Body of pancreas (tissue), 4 donors: ENCODE measurements at regions not wholly inside any gene's neighbourhood (a gene's known extent, or its start where the extent isn't known, plus 50 kb on each side); places are given as distances from the start of the nearest gene placed in this dataset.

Experiments used
- POLR2A ChIP-seq, 3 donors: fragments of 450-650 bp; IDR thresholded peaks; one replicate each; pipeline ENCODE4 v1.6.1; 2016; ENCODE audit warnings: antibody characterized with exemption in 3 of 3, mild to moderate bottlenecking in 2 of 3
- TF ChIP-seq, protein P1 (sequence below), 7 experiments: fragments of 450-650 bp in 4 of 7; fragments of 200-600 bp in 3 of 7; sonication (generic) in 3 of 7; IDR thresholded peaks; one replicate each; pipeline ENCODE4 v1.5.1; 2016 to 2019; ENCODE audit warnings: antibody characterized with exemption in 7 of 7

DNA sequence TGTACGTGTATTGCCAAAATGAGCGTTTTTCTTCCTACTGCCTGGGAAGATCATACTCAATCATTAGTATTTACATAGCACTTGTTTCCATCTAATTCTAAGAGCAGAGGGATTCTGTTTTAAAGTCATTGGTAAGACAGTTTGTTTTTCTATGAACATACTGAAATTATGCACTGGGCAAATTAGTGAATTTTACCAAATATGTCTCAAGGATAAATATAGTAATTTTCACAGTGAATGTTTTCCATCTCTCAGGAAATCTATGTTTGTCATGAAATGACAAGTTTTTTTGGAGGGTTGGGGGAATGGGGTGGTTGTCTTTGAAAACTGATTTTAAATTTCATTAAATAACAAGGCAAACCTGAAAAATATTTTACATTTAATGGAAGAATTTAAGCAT lies 441.3 kb upstream of the ARRDC3 start:
- TF ChIP-seq, protein P1, sequence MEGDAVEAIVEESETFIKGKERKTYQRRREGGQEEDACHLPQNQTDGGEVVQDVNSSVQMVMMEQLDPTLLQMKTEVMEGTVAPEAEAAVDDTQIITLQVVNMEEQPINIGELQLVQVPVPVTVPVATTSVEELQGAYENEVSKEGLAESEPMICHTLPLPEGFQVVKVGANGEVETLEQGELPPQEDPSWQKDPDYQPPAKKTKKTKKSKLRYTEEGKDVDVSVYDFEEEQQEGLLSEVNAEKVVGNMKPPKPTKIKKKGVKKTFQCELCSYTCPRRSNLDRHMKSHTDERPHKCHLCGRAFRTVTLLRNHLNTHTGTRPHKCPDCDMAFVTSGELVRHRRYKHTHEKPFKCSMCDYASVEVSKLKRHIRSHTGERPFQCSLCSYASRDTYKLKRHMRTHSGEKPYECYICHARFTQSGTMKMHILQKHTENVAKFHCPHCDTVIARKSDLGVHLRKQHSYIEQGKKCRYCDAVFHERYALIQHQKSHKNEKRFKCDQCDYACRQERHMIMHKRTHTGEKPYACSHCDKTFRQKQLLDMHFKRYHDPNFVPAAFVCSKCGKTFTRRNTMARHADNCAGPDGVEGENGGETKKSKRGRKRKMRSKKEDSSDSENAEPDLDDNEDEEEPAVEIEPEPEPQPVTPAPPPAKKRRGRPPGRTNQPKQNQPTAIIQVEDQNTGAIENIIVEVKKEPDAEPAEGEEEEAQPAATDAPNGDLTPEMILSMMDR (IDR thresholded peaks at IDR 0.05): no peak
- no peak for TF ChIP-seq POLR2A (IDR thresholded peaks at IDR 0.05)
